C4-2B (cell line): ENCODE measurements at regions not wholly inside any gene's neighbourhood (a gene's known extent, or its start where the extent isn't known, plus 50 kb on each side); places are given as distances from the start of the nearest gene placed in this dataset.

Experiments
- CTCF ChIP-seq: fragments of 450-650 bp; conservative IDR thresholded peaks from 2 replicates; pipeline ENCODE4 v1.5.1; 2017; ENCODE audit warnings: mild to moderate bottlenecking
- ZFX ChIP-seq: fragments of 450-650 bp; IDR thresholded peaks from 2 replicates; pipeline ENCODE4 v1.6.1; 2017

GRCh38 chr16:22688463-22688862 lies 125.5 kb upstream of the HS3ST2 start:
- TF ChIP-seq CTCF, result no peak
- TF ChIP-seq ZFX, result no peak
